ENCODE measurements at regions not wholly inside any gene's neighbourhood (a gene's known extent, or its start where the extent isn't known, plus 50 kb on each side); places are given as distances from the start of the nearest gene placed in this dataset.

GRCh38 chr5:63070001-63070400 lies 491.4 kb downstream of the LRRC70 start:
- TF ChIP-seq REST (IDR thresholded peaks at IDR 0.05; ENCODE audit: low read depth) (no peak), USF1 (IDR thresholded peaks at IDR 0.05) (no peak), TAF1 (IDR thresholded peaks at IDR 0.05; ENCODE audit: low read depth) (no peak), ZBTB7A (IDR thresholded peaks at IDR 0.05; ENCODE audit: low read depth) (no peak)
